Stimulated activated CD4-positive, alpha-beta T cell treated with anti-CD3 and anti-CD28 coated beads, Interleukin-15, amount 100 ng/mL, for 1 hour (primary cell): ENCODE measurements at regions not wholly inside any gene's neighbourhood (a gene's known extent, or its start where the extent isn't known, plus 50 kb on each side); places are given as distances from the start of the nearest gene placed in this dataset.

Experiments
- DNase-seq, 2 donors: peaks; one replicate each; pipeline ENCODE4 v3.0.0-alpha.2; 2020; ENCODE audit warnings: low read depth in 1 of 2, low spot score in 1 of 2

GRCh38 chr22:47284822-47285221 lies 522.4 kb downstream of the TBC1D22A start:
- no peak for DNase-seq

- DNase-seq: no peak
Observed at GRCh38 chr22:47284360-47284759, 521.9 kb downstream of the TBC1D22A start.

- DNase-seq: no peak
Observed at GRCh38 chr22:47283616-47284270, 521.3 kb downstream of the TBC1D22A start.

GRCh38 chr22:47282851-47283250 lies 520.4 kb downstream of the TBC1D22A start:
- DNase-seq: no peak

- DNase-seq: no peak
Observed at GRCh38 chr22:47282366-47282765, 519.9 kb downstream of the TBC1D22A start.

GRCh38 chr22:47281126-47282106 lies 519.0 kb downstream of the TBC1D22A start:
- DNase-seq: no peak

DNA sequence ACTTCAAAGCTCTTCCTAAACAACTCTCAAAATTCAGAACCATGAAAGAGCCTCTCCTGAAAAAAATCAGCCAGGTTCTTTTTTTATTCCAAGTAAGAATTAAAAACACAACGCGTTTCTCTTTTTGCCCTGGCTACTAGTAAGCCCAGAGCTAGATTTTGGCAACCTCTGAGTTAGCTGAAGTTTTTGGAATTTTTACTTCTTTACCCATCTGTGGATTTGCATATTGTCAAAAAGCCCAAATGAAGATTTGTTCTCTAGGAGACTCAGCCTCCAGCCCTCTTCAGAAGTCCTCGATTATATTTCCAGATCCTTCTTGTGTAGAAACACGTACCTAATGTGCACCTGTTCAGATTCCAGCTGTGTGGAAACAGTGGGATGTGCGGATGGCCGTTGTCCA lies 517.9 kb downstream of the TBC1D22A start:
- no peak for DNase-seq

- DNase-seq: no peak
Observed at GRCh38 chr22:47279746-47280145, 517.3 kb downstream of the TBC1D22A start.

DNA sequence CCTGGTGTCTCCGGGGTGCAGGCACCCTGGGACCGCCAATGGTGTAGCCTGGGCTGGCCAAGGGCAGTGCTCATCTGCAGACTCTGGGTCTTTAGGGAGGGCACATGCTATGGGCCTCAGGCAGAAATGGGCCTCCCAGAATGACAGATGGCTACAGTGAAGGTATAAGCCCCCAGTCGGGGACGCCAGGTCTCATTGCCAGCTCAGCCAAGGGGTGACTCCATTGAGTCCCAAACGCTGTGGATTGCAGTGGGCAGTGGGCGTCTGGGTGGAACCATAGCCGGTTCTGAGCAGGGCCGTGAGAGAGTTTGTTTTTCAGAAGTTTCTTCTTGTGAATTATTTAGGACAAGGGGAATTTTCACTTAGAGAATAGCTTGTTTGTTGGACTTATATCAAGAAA lies 516.9 kb downstream of the TBC1D22A start:
- no peak for DNase-seq

GRCh38 chr22:47278655-47279054 lies 516.2 kb downstream of the TBC1D22A start:
- DNase-seq: no peak

DNA sequence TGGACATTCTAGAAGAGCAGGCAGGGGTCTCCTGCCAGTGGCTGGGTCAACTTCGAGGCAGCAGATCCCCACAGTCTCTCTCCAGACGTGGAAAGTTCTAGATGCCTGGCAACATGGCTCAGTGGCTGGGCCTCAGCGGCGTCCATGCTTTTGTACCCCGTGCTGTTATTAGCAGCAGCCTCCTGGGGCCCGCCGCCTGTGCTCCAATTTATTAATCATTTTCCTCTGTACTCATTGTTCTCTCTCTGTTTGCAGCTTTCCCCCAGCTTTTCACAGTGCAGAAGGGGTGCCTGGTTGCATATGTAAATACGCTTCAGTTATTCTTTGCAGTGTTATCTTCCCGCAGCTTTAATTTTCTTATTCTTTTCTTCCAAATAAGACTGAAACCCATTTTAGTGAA lies 515.1 kb downstream of the TBC1D22A start:
- DNase-seq: no peak

DNA sequence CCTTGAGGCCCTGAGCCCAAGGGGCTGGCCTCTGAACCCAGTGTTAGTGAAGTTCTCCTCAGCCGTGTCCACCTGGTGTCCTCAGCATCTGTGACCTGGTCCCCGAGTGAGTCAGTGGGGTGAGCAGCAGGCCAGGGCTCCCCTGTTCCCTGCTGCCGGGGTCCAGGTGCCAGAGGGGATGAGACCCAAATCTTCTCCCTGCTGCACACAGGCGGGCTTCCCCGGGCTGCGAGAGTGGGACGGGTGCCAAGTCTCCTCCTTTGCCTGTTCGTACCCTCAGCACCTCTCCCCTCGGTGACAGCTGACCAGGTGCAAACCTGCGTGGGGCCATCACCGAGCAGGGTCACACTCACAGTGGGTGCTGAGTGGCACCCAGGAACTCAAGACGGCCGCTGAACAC lies 514.5 kb downstream of the TBC1D22A start:
- DNase-seq: no peak

- DNase-seq: no peak
Observed at GRCh38 chr22:47276450-47276820, 514.0 kb downstream of the TBC1D22A start.

DNA sequence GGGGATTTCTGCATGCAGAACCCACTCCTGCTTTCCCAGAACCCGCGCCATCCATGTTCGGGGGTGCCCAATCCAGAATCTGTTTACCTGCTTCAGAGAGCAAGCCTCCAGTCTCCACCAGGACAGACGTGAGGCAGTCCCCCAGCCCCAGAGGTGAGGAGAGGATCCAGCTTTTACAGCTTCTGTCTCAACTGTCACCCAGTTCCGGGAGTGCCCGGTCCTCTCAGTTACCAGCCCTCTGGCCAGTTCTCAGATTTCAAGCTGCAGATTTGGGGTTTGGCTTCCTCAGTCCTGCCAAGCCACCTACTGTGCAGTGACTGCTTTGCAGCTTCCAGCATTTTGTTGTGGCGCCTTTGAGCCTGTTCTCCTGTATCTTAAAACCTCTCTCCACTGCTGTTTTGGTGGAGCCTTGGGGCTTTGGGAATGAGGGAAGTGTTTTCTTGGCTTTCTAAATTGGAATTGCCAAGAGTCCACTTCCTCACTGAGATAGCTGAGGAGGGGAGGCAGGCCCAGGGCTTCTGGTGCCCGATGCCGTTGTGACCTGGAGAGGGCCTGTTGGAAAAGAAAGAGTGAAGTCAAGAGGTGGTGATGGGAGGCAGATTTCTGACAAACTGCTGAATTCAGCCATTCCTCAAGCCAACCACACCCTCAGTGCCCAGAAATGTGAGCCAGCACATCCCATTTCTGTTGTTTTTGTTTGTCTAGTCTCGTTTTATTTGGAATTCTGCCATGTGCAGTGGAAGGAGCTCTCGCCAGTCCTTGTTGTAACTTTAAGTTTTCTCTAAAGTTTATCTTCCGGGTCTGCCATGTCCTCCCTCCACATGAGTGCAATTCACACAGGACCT lies 513.4 kb downstream of the TBC1D22A start:
- no peak for DNase-seq

DNA sequence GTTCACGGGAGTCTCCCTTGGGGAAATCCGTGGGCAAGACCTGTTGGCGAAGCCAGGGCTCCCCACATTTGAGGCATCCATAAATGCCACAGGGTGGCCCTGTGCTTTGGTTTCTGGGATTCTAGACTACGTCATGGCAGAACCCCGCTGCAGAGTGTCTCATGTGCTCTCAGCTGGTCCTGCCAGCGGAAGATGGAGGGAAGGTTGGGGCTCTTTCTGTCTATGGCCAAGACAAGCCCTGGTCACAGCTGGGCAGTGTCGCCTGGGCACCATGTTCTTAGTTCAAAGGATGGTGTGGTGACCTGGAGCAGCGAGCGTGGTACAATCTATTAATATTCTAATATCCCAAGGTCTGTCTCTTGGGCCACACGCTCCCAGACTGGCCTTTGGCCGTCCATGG lies 511.7 kb downstream of the TBC1D22A start:
- no peak for DNase-seq

GRCh38 chr22:47270463-47271135 lies 508.1 kb downstream of the TBC1D22A start:
- DNase-seq: no peak

GRCh38 chr22:47269516-47270088 lies 507.2 kb downstream of the TBC1D22A start:
- no peak for DNase-seq

DNA sequence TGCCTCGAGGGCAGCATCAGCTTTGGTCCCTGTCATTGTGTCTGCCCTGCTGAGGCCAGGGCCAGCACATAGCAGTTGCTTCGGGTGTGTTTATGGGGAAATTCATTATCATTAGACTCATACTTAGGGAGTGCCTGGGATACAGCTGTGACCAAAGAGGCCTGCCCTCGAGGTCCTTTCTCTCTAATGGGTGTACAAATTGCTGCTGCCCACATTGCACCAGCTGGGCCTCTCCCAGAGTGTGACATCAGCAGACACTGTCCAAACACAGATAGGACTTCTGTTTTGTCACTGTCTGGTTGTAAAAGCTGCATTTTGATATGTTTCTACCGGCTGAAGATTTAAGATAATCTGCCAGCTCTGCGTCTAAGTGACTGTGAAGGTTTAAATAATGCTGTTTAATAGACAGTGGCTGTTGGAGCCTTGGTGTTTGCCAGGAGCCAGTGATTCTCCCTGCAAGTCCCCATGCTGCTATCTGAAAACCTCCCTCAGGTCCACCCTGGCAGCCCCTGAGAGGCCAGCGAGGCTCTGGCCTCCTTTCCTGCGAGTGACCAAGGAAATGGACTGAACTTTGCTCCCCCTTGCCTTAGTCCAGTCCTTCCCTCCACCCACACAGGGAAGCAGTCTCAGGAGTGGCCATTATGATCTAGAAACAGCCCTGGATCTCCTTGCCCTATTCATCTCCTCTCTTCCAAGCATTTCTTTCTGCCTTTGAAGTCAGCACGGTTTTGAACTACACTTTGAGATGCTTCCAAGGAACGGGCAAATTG lies 505.2 kb downstream of the TBC1D22A start:
- DNase-seq: no peak

DNA sequence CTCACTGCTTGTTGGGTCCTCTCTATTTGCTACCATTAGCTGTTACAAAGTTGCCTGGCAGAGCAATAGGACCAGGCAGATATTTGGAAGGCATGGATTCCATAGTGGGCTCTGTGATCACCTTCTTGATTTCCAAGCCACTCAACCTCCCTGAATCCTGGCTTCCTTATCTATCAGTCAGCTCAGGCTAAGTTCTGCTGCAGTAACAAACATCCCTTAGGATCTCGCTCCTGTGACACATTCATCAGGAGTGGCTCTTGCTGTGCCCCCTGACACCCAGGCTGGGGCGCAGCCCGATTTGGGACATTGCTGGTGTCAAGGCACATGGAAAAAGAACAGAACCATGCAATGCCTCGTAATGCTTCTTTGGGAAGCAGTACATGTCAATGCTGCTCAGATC lies 503.9 kb downstream of the TBC1D22A start:
- no peak for DNase-seq

DNA sequence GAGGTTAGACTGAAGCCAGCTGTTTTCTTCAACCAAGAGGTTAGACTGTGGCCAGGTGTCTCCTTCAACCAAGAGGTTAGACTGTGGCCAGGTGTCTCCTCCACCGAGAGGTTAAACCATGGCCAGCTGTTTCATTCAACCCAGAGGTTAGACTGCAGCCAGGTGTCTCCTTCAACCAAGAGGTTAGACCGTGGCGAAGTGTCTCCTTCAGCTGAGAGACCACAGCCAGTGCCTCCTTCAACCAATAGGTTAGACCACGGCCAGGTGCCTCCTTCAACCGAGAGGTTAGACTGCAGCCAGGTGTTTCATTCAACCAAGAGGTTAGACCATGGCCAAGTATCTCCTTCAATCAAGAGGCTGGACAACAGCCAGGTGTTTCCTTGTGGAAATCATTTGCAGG lies 498.1 kb downstream of the TBC1D22A start:
- DNase-seq: no peak
